Activated naive CD8-positive, alpha-beta T cell (primary cell): ENCODE measurements at regions not wholly inside any gene's neighbourhood (a gene's known extent, or its start where the extent isn't known, plus 50 kb on each side); places are given as distances from the start of the nearest gene placed in this dataset.
"Not testable (repeated sequence)": the region's sequence is repeated elsewhere in the genome, so short reads cannot be mapped to it uniquely, and the experiment has no call there.

Source experiments
- H3K27ac Mint-ChIP-seq: one replicate; pipeline ENCODE4 v1.8.0; 2021; ENCODE audit warnings: mixed read lengths
- H3K27me3 Mint-ChIP-seq: one replicate; pipeline ENCODE4 v1.8.0; 2021; ENCODE audit warnings: mixed read lengths
- H3K36me3 Mint-ChIP-seq: one replicate; pipeline ENCODE4 v1.8.0; 2021; ENCODE audit warnings: mixed read lengths
- H3K4me1 Mint-ChIP-seq: one replicate; pipeline ENCODE4 v1.8.0; 2021; ENCODE audit warnings: low read depth, mixed read lengths
- H3K4me3 Mint-ChIP-seq: one replicate; pipeline ENCODE4 v1.8.0; 2021; ENCODE audit warnings: mild to moderate bottlenecking, mixed read lengths
- H3K9me3 Mint-ChIP-seq: one replicate; pipeline ENCODE4 v1.8.0; 2021; ENCODE audit warnings: low read depth, mixed read lengths

DNA sequence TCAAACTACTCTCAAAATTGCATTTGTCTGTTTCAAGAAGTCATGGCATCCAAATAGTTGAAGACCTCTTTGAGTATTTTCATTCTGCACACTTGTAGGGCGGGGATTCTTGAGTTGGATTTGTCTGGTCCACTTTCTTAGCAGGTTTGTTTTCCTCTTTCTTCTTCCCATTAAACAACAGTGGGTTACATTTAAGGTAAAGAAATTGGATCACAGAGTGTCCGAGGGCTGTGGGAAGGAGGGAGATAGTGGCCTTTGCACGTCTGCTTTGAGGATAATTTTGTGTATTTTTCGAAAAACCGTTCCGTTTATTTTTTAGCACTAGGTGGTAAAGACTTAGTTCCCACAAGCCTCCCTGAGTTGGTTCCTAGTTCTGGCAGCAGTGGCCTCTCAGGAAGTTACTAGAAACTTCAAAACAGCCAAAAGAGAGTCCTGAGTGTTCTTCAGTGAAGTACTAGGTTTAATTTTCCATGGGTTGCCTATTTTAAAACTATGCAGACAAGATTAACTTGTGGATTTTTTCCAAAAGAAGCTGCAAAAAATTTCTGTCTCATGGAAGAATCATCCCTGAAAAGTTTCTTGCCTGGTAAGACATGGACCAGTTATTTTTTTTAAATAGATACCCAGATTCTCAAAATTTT is 107.9 kb downstream of the CDC42EP3 start:
- Mint-ChIP-seq H3K4me1 (peaks cover 31% of the 10 kb centered on the region), H3K27ac (no peak overlapping the region), H3K36me3 (no peaks in the 10 kb centered on the region), H3K9me3 (no peaks in the 10 kb centered on the region), H3K27me3 (no peaks in the 10 kb centered on the region), H3K4me3 (no peak overlapping the region)

- Mint-ChIP-seq H3K4me3 (no peak overlapping the region), H3K27me3 (no peaks in the 10 kb centered on the region), H3K27ac (no peak overlapping the region), H3K4me1 (peaks cover 36% of the 10 kb centered on the region), H3K9me3 (no peaks in the 10 kb centered on the region), H3K36me3 (no peaks in the 10 kb centered on the region)
These were observed 107.1 kb downstream of the CDC42EP3 start for GRCh38 chr2:37564356-37564755.

DNA sequence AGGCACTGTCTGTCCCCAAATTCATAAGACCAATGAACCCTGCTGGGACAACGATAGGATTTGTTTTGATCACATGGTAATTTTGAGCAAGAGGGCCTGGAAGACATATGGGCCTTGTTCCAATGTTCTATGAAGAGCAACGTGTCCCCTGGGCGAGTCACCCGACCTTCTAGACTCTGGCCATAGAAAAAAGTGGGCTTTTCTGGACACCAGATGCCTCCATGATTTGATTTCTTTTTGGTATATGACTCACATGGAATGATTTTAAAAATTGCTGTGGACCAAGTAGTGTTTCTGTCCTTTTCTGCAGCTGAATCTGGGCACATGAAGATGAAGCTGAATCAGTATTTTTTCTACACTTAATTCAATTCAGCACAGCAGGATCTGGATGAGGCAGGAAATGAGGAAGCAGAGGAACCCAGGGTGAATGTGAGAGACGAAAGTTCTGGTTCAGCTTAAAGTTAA is 104.9 kb downstream of the CDC42EP3 start:
- Mint-ChIP-seq H3K27ac (no peak overlapping the region), H3K4me1 (peaks cover 39% of the 10 kb centered on the region), H3K4me3 (no peak overlapping the region), H3K27me3 (no peaks in the 10 kb centered on the region), H3K36me3 (no peaks in the 10 kb centered on the region), H3K9me3 (no peaks in the 10 kb centered on the region)

DNA sequence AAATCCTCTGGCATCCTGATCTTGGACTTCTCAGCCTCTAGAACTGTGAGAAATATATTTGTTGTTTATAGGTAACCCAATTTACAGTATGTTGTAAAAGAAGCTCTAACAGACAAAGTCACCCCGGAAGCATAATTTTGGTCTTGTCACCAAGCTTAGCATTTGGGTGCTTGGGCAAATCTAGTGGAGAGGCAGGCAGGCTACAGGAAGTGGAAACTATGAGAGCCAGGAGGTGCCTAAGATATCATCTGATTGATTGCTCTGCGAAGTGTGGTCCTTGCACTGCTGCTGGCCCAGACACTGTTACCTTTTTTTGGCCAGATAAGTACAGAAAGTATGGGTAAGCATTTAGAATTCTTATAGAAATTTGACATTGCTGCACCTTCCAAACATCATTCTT is 102.9 kb downstream of the CDC42EP3 start:
- Mint-ChIP-seq H3K4me3 (no peak overlapping the region), H3K27me3 (no peaks in the 10 kb centered on the region), H3K4me1 (peaks cover 22% of the 10 kb centered on the region), H3K36me3 (no peaks in the 10 kb centered on the region), H3K9me3 (no peaks in the 10 kb centered on the region), H3K27ac (peak overlapping the region; percentile 43)

DNA sequence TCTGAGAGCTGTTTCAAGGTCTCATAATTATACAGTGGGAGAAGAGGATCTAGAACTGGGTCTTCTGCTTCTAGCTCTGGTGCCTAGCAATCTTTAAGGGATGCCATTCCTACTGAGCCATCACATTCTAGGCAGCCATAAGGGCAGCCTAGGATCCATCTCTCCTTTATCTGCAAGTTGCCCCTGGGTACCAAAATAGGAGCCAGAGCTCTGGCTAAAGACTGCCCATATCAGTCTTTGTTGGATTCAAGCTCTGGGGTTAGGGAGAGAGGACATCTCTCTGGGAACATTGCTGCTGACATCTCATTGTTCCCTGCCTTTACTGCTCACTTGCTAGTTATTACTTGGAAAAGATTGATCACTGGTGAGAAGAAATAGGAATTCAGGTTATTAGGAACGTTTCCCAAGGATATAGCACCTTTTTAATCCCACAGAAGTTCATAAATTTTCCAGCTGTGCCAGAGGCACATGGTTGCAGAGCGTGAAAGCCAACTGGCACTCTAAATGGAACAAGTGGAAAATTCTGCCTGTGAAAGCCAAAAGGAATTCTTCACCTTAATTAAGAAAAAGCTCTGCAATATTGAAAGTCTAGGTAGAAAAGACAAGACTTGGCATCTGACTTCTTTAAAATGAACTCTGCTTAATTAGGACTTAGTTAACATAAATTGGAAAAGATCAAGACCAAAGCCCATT is 102.2 kb downstream of the CDC42EP3 start:
- Mint-ChIP-seq H3K36me3 (no peaks in the 10 kb centered on the region), H3K4me3 (no peak overlapping the region), H3K9me3 (no peaks in the 10 kb centered on the region), H3K27me3 (no peaks in the 10 kb centered on the region), H3K27ac (no peak overlapping the region), H3K4me1 (peaks cover 22% of the 10 kb centered on the region)

GRCh38 chr2:37569986-37570679 is 101.3 kb downstream of the CDC42EP3 start:
- Mint-ChIP-seq H3K9me3 (no peaks in the 10 kb centered on the region), H3K4me3 (no peak overlapping the region), H3K4me1 (peaks cover 22% of the 10 kb centered on the region), H3K27me3 (no peaks in the 10 kb centered on the region), H3K27ac (no peak overlapping the region), H3K36me3 (no peaks in the 10 kb centered on the region)

DNA sequence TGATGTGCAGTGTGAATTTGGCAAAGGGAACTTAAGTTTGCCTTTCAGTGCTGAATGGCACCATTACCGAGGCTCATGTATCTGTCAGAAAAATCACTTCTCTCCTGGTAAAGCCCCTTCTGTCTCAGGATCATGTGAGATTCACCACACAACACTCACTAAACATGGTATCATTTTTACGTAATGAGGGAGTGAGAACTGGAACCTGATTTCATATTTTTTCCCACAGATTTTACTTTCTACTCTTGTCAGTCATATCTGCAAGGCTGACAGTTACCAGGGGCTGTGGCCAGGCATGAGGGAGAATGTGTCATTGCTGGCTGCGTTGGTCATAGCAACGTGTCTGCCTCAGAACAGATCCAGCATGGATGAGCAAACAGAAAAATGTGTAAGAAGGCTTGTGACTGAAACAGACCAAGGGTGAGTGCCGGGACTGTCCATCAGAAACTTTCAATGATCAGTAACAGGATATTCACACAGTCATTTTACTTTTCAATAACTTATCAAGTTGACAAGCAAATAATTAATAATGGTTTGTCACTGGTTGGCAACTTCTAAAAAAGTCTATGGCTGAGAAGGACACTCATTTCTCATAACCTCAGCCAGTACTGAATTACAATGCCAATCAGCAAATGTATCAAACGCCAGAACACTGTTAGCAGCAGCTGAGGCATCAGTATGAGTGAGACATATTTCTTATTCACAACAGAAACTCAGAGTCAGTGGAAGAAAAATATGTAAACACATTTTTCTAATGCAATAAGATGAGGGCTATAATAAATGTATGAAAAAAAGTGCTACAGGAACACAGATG is 100.5 kb downstream of the CDC42EP3 start:
- no peaks in the 10 kb centered on the region for H3K27me3 Mint-ChIP-seq
- peaks cover 22% of the 10 kb centered on the region for H3K4me1 Mint-ChIP-seq
- no peaks in the 10 kb centered on the region for H3K36me3 Mint-ChIP-seq
- no peak overlapping the region for H3K4me3 Mint-ChIP-seq
- no peak overlapping the region for H3K27ac Mint-ChIP-seq
- H3K9me3 Mint-ChIP-seq = no peaks in the 10 kb centered on the region

GRCh38 chr2:37571587-37572136 is 99.8 kb downstream of the CDC42EP3 start:
- peak overlapping the region; percentile 34 for H3K27ac Mint-ChIP-seq

DNA sequence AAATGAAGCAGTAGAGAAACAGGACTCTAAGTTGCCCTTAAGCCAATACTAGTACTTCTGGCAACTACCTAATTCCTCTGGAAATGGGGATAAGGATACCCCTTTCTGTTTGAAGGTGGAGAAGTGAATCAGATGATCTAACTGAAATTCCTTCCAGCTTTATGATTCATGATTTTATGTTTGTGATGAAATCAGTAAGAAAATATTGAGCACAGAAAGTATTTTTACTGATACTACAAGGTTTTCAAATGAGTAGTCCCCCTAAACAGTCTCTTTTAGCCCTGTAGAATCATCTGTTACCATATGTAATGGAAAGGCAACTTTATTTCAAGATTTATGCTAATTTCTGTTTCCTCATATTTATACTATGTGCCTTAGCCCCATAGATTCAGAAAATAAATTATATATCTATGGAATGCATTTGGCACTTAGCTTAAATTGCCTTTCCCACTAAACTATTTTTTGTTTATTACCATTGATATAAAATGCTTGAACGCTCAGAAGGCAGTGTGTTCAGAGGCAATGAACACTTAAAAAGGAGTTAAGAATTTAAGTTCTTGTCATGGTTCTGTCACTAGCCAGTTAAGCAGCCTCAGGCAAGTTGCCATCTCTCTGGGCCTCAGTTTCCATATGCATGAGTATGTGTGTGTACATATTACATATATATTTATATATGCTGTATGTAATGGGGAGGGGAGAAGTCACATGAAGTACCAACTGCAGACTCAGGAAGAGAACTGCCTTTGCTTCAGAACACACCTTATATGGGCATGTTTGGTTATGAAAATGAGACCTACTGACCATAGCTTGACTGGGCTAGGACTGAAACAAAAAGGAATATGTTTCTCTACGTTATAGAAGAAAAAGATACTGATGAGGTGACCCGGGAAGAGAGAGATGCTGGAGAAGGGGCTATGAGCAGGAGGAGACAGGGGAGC is 97.7 kb downstream of the CDC42EP3 start:
- H3K4me3 Mint-ChIP-seq = no peak overlapping the region
- H3K9me3 Mint-ChIP-seq = no peaks in the 10 kb centered on the region
- peaks cover 15% of the 10 kb centered on the region for H3K4me1 Mint-ChIP-seq
- no peaks in the 10 kb centered on the region for H3K27me3 Mint-ChIP-seq
- H3K36me3 Mint-ChIP-seq = peaks cover 3% of the 10 kb centered on the region
- no peak overlapping the region for H3K27ac Mint-ChIP-seq

More at GRCh38 chr2:37571587-37572136, 99.8 kb downstream of the CDC42EP3 start:
- no peaks in the 10 kb centered on the region for H3K27me3 Mint-ChIP-seq
- no peaks in the 10 kb centered on the region for H3K9me3 Mint-ChIP-seq
- H3K4me3 Mint-ChIP-seq = no peak overlapping the region
- H3K4me1 Mint-ChIP-seq = peaks cover 22% of the 10 kb centered on the region
- peaks cover 3% of the 10 kb centered on the region for H3K36me3 Mint-ChIP-seq

GRCh38 chr2:37575780-37576179 is 95.7 kb downstream of the CDC42EP3 start:
- Mint-ChIP-seq H3K36me3 (peaks cover 6% of the 10 kb centered on the region), H3K27me3 (no peaks in the 10 kb centered on the region), H3K4me3 (no peak overlapping the region), H3K4me1 (peaks cover 12% of the 10 kb centered on the region), H3K27ac (no peak overlapping the region), H3K9me3 (no peaks in the 10 kb centered on the region)

GRCh38 chr2:37576194-37576593 is 95.2 kb downstream of the CDC42EP3 start:
- H3K27ac Mint-ChIP-seq, H3K36me3 Mint-ChIP-seq, H3K9me3 Mint-ChIP-seq, H3K4me3 Mint-ChIP-seq, H3K27me3 Mint-ChIP-seq: not testable (repeated sequence)
- peaks cover 15% of the 10 kb centered on the region for H3K4me1 Mint-ChIP-seq

DNA sequence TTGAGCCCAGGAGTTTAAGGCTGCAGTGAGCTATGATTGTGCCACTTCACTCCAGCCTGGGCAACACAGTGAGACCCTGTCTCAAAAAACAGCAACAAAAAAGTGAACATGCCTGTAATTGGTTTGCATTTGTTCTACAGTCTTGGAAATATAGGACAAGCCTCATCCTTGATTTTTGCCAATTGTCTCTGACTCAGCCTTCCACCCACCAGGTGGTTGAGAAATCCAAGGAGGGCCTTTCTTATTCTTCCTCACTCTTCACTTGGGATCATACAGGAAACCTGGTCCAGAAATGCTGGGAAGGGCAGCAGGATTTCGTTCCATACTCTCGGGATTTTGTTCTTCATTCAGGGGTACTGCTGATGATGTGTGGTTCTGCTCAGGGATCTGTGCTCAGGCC is 94.6 kb downstream of the CDC42EP3 start:
- Mint-ChIP-seq H3K27me3 (no peaks in the 10 kb centered on the region), H3K27ac (peak overlapping the region; percentile 38), H3K4me1 (peaks cover 18% of the 10 kb centered on the region), H3K36me3 (peaks cover 6% of the 10 kb centered on the region), H3K4me3 (no peak overlapping the region), H3K9me3 (no peaks in the 10 kb centered on the region)

DNA sequence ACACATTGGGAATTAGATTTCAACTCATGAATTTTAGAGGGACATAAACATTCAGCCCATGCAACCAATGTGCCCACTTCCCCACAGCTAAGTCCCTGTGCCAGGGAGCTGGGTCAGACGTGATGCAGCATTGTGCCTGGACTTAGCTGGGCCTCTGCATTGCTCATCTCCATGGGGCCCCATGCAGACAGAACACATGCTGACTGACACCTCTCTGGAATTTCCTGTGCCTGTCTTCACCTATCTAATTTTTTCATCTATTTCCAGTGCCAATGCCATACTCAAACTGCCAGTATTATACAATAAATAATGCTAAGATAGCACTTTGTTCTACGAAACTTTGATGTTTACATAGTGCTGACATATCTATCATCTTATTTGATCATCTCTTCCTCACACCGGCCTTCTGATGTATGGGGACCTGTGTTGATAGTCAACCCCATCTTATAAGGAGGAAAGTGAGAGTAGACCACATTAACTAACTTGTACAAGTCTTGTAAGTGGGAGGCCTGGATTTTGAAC is 92.2 kb downstream of the CDC42EP3 start:
- Mint-ChIP-seq H3K27me3 (no peaks in the 10 kb centered on the region), H3K4me3 (no peak overlapping the region), H3K36me3 (peaks cover 6% of the 10 kb centered on the region), H3K27ac (no peak overlapping the region), H3K9me3 (no peaks in the 10 kb centered on the region), H3K4me1 (peaks cover 38% of the 10 kb centered on the region)
